MM.1S (cell line): ENCODE measurements at regions not wholly inside any gene's neighbourhood (a gene's known extent, or its start where the extent isn't known, plus 50 kb on each side); places are given as distances from the start of the nearest gene placed in this dataset.

ENCODE experiments used
- DNase-seq: peaks from one replicate; pipeline ENCODE4 v3.0.0-alpha.2; 2015
- H2AFZ ChIP-seq: fragments of 300-600 bp; sonication (generic); 2 replicates; pipeline ENCODE4 v1.6.0; 2016; ENCODE audit warnings: antibody characterized with exemption, low read length
- H3F3A ChIP-seq: fragments of 300-600 bp; sonication (generic); 2 replicates; pipeline ENCODE4 v1.6.1; 2016; ENCODE audit warnings: mild to moderate bottlenecking, antibody characterized with exemption, low read length, moderate library complexity, mixed read lengths; ENCODE audit not compliant: insufficient read depth
- H3K27ac ChIP-seq: fragments of 300-600 bp; sonication (generic); 2 replicates; pipeline ENCODE4 v1.5.1; 2016; ENCODE audit warnings: mild to moderate bottlenecking, low read length
- H3K27me3 ChIP-seq: fragments of 300-600 bp; sonication (generic); replicated peaks from 2 replicates; pipeline ENCODE4 v1.6.0; 2016; ENCODE audit warnings: low read length; ENCODE audit not compliant: insufficient read depth
- H3K36me3 ChIP-seq: fragments of 300-600 bp; sonication (generic); replicated peaks from 2 replicates; pipeline ENCODE4 v1.6.1; 2016; ENCODE audit warnings: mild to moderate bottlenecking, low read length, mixed read lengths; ENCODE audit not compliant: insufficient read depth
- H3K4me1 ChIP-seq: fragments of 300-600 bp; sonication (generic); 2 replicates; pipeline ENCODE4 v1.6.1; 2016; ENCODE audit warnings: low read length, mixed read lengths
- H3K4me2 ChIP-seq: fragments of 300-600 bp; sonication (generic); 2 replicates; pipeline ENCODE4 v1.6.0; 2016; ENCODE audit warnings: low read depth, low read length
- H3K4me3 ChIP-seq: fragments of 300-600 bp; sonication (generic); 2 replicates; pipeline ENCODE4 v1.5.1; 2016; ENCODE audit warnings: low read length, mixed read lengths
- H3K79me2 ChIP-seq: fragments of 300-600 bp; sonication (generic); 2 replicates; pipeline ENCODE4 v1.6.1; 2016; ENCODE audit warnings: mixed run types, low read length, mixed read lengths
- H3K9ac ChIP-seq: fragments of 300-600 bp; sonication (generic); 2 replicates; pipeline ENCODE4 v1.6.1; 2016; ENCODE audit warnings: low read length, mixed read lengths
- H3K9me2 ChIP-seq: fragments of 300-600 bp; sonication (generic); replicated peaks from 2 replicates; pipeline ENCODE4 v1.6.1; 2016; ENCODE audit warnings: mild to moderate bottlenecking, low read length, mixed read lengths; ENCODE audit not compliant: insufficient read depth
- H3K9me3 ChIP-seq: fragments of 300-600 bp; sonication (generic); replicated peaks from 2 replicates; pipeline ENCODE4 v1.6.1; 2016; ENCODE audit warnings: mild to moderate bottlenecking, low read length, mixed read lengths; ENCODE audit not compliant: insufficient read depth
- H4K20me1 ChIP-seq: fragments of 300-600 bp; sonication (generic); 2 replicates; pipeline ENCODE4 v1.6.1; 2016; ENCODE audit warnings: mild to moderate bottlenecking, low read length, moderate library complexity, mixed read lengths; ENCODE audit not compliant: insufficient read depth
- EZH2 ChIP-seq: fragments of 300-600 bp; sonication (generic); optimal IDR thresholded peaks from 2 replicates; pipeline ENCODE3; 2017; ENCODE audit warnings: low read depth, mild to moderate bottlenecking, antibody characterized with exemption, low read length, mixed read lengths
- EZH2phosphoT487 ChIP-seq: fragments of 300-600 bp; sonication (generic); IDR thresholded peaks from 2 replicates; pipeline ENCODE4 v1.6.1; 2018; ENCODE audit warnings: antibody characterized with exemption, low read length
- TF ChIP-seq, protein P1 (sequence below): fragments of 300-600 bp; sonication (generic); IDR thresholded peaks from 2 replicates; pipeline ENCODE4 v1.5.1; 2016; ENCODE audit warnings: antibody characterized with exemption, low read length, mixed read lengths

DNA sequence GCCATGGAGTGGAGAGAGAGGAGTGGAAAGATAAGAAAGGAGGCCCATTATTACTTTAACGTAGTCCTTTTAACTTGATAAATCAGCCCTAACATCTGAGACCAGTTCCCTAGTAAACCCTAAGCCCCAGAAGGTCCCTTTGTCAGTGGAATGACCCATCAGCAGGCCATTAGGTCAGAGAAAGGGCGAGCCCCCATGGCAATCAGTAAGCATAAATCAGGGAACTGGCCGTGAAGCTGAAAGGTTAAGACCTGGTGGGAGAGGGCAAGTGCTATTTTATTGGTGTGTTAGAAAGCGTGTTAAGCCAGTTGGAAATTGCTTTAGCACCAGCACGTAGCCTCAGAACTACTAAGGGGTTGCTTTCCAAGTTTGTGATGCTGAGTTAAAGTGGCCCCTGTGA lies 708.0 kb downstream of the BCL11B start:
- H3K9ac ChIP-seq: no peak overlapping the region
- H3K9me3 ChIP-seq: no peaks in the 10 kb centered on the region
- H3K9me2 ChIP-seq: no peaks in the 10 kb centered on the region
- no peaks in the 10 kb centered on the region for H3K36me3 ChIP-seq
- no peak overlapping the region for H3K4me3 ChIP-seq
- H4K20me1 ChIP-seq: no peaks in the 10 kb centered on the region
- H3K27ac ChIP-seq: no peak overlapping the region
- H2AFZ ChIP-seq: no peak overlapping the region
- no peak for TF ChIP-seq EZH2phosphoT487
- TF ChIP-seq, protein P1, sequence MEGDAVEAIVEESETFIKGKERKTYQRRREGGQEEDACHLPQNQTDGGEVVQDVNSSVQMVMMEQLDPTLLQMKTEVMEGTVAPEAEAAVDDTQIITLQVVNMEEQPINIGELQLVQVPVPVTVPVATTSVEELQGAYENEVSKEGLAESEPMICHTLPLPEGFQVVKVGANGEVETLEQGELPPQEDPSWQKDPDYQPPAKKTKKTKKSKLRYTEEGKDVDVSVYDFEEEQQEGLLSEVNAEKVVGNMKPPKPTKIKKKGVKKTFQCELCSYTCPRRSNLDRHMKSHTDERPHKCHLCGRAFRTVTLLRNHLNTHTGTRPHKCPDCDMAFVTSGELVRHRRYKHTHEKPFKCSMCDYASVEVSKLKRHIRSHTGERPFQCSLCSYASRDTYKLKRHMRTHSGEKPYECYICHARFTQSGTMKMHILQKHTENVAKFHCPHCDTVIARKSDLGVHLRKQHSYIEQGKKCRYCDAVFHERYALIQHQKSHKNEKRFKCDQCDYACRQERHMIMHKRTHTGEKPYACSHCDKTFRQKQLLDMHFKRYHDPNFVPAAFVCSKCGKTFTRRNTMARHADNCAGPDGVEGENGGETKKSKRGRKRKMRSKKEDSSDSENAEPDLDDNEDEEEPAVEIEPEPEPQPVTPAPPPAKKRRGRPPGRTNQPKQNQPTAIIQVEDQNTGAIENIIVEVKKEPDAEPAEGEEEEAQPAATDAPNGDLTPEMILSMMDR: no peak
- TF ChIP-seq EZH2: no peak
- H3K79me2 ChIP-seq: no peaks in the 10 kb centered on the region
- no peaks in the 10 kb centered on the region for H3F3A ChIP-seq
- H3K27me3 ChIP-seq: no peaks in the 10 kb centered on the region
- no peak for DNase-seq
- H3K4me1 ChIP-seq: no peaks in the 10 kb centered on the region
- no peak overlapping the region for H3K4me2 ChIP-seq

DNA sequence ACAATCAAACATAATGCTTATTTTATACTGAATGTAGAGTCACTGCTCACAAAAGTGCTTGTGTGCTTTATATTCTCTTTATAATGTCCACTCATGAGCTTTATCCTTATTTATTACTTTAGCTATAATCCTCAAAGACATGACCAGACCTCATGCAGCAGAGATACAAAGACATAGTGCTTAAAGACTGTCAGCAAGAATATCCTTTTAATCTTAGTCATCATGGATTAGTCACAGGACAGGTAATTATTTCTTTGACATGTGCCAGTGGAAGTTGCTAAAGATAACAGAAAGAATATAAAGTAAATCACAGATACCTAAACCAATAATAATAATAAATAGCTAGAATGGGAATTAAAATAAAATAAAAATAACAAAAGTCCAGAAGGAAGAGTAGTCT lies 707.5 kb downstream of the BCL11B start:
- Histone ChIP-seq H3K9me3 (no peaks in the 10 kb centered on the region), H3K4me3 (no peak overlapping the region), H3K27me3 (no peaks in the 10 kb centered on the region), H3K4me2 (no peak overlapping the region), H3K9ac (no peak overlapping the region), H3K9me2 (no peaks in the 10 kb centered on the region), H3K4me1 (no peaks in the 10 kb centered on the region), H3K79me2 (no peaks in the 10 kb centered on the region), H3K36me3 (no peaks in the 10 kb centered on the region), H3K27ac (no peak overlapping the region), H4K20me1 (no peaks in the 10 kb centered on the region), H2AFZ (no peak overlapping the region), H3F3A (no peaks in the 10 kb centered on the region)
- no peak for TF ChIP-seq EZH2
- TF ChIP-seq EZH2phosphoT487: no peak
- TF ChIP-seq, protein P1: no peak
- DNase-seq: no peak

DNA sequence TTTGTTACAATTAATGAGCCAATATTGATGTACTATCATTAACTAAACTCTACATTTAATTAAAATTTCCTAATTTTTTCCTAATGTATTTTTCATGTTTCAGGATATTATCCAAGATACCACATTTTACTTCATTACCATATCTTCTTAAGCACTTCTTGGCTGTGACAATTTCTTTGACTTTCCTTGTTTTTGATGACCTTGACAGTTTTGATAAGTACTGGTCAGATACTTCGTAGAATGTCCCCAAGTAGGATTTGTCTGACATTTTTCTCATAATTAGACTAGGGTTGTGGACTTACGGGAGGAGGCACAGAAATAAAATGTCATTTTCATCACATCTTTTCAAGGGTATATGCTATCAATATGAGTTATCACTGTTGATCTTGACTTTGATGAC lies 700.9 kb downstream of the BCL11B start:
- Histone ChIP-seq H3K4me3 (no peak overlapping the region), H3K27ac (no peak overlapping the region), H3K27me3 (no peaks in the 10 kb centered on the region), H4K20me1 (no peaks in the 10 kb centered on the region), H3K9me3 (no peaks in the 10 kb centered on the region), H2AFZ (no peak overlapping the region), H3K4me1 (no peaks in the 10 kb centered on the region), H3K79me2 (no peaks in the 10 kb centered on the region), H3K9ac (no peak overlapping the region), H3K9me2 (no peaks in the 10 kb centered on the region), H3K4me2 (no peak overlapping the region), H3F3A (no peaks in the 10 kb centered on the region), H3K36me3 (no peaks in the 10 kb centered on the region)
- TF ChIP-seq EZH2 (no peak), EZH2phosphoT487 (no peak)
- DNase-seq: no peak

DNA sequence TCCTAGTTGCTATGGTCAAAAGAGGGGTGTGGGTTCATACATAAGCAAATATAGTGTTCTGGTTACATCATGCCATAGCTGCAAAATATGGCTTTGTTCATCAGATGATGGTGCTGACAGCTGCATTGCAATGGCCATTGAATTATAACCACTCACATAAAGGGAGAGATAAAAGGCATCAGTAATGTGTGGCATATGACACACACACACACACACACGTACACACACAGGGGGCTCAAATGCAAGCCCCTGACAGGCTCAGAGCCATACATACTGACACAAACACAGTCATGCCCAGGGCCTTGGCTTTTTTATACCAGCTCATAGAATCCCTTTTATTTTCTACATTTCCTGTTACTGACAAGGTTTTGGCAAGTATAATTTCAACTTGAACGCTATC lies 698.9 kb downstream of the BCL11B start:
- Histone ChIP-seq H3K9ac (no peak overlapping the region), H3K27ac (no peak overlapping the region), H3K79me2 (no peaks in the 10 kb centered on the region), H3K4me3 (no peak overlapping the region), H3K9me2 (no peaks in the 10 kb centered on the region), H4K20me1 (no peaks in the 10 kb centered on the region), H3K9me3 (no peaks in the 10 kb centered on the region), H3K4me2 (no peak overlapping the region), H3K4me1 (no peaks in the 10 kb centered on the region), H3K36me3 (no peaks in the 10 kb centered on the region), H3K27me3 (no peaks in the 10 kb centered on the region), H3F3A (no peaks in the 10 kb centered on the region), H2AFZ (no peak overlapping the region)
- TF ChIP-seq EZH2 (no peak), EZH2phosphoT487 (no peak)
- TF ChIP-seq, protein P1: no peak
- DNase-seq: no peak
